WTC11 (cell line): ENCODE measurements at regions not wholly inside any gene's neighbourhood (a gene's known extent, or its start where the extent isn't known, plus 50 kb on each side); places are given as distances from the start of the nearest gene placed in this dataset.
"Not testable (repeated sequence)": the region's sequence is repeated elsewhere in the genome, so short reads cannot be mapped to it uniquely, and the experiment has no call there.

Source experiments
- CTCF ChIP-seq: fragments of 200-600 bp; IDR thresholded peaks from 2 replicates; pipeline ENCODE4 v1.8.0; 2022; ENCODE audit warnings: antibody characterized with exemption
- FOXP4 ChIP-seq: sonication (generic); formaldehyde crosslinking; IDR thresholded peaks from 2 replicates; pipeline ENCODE4 v1.8.0; 2022; ENCODE audit warnings: mild to moderate bottlenecking, missing genetic modification reagents
- GABPB1 ChIP-seq: sonication (generic); formaldehyde crosslinking; IDR thresholded peaks from 2 replicates; pipeline ENCODE4 v1.8.1; 2023; ENCODE audit warnings: mild to moderate bottlenecking, missing genetic modification reagents
- JUN ChIP-seq: sonication (generic); formaldehyde crosslinking; IDR thresholded peaks from 2 replicates; pipeline ENCODE4 v1.8.0; 2023; ENCODE audit warnings: mild to moderate bottlenecking, missing genetic modification reagents
- MAX ChIP-seq: sonication (generic); formaldehyde crosslinking; IDR thresholded peaks from 2 replicates; pipeline ENCODE4 v1.8.0; 2022; ENCODE audit warnings: mild to moderate bottlenecking, missing genetic modification reagents
- SMAD3 ChIP-seq: sonication (generic); formaldehyde crosslinking; IDR thresholded peaks from 2 replicates; pipeline ENCODE4 v1.8.0; 2022; ENCODE audit warnings: missing genetic modification reagents, mild to moderate bottlenecking, borderline replicate concordance
- TEAD4 ChIP-seq: sonication (generic); formaldehyde crosslinking; IDR thresholded peaks from 2 replicates; pipeline ENCODE4 v1.8.0; 2022; ENCODE audit warnings: mild to moderate bottlenecking, missing genetic modification reagents
- ZNF138 ChIP-seq: sonication (generic); formaldehyde crosslinking; conservative IDR thresholded peaks from 2 replicates; pipeline ENCODE4 v1.8.1; 2022; ENCODE audit warnings: mild to moderate bottlenecking, moderate library complexity, missing genetic modification reagents

GRCh38 chr16:22573225-22573530 lies 62.5 kb downstream of the NPIPB5 start:
- TF ChIP-seq CTCF; ZNF138 (CRISPR knock-in tag); SMAD3; JUN (CRISPR knock-in tag); FOXP4 (CRISPR knock-in tag); MAX (CRISPR knock-in tag); GABPB1 (CRISPR knock-in tag); TEAD4 (CRISPR knock-in tag): not testable (repeated sequence)
